Smooth muscle cell of the brain vasculature (primary cell): ENCODE measurements at regions not wholly inside any gene's neighbourhood (a gene's known extent, or its start where the extent isn't known, plus 50 kb on each side); places are given as distances from the start of the nearest gene placed in this dataset.
"Not testable (repeated sequence)": the region's sequence is repeated elsewhere in the genome, so short reads cannot be mapped to it uniquely, and the experiment has no call there.

ENCODE experiments used
- DNase-seq: peaks from one replicate; pipeline ENCODE4 v3.0.0-alpha.2; 2012; ENCODE audit warnings: low read depth, low spot score

- no peak for DNase-seq
Observed at GRCh38 chr9:135291165-135291564, 188.4 kb upstream of the PPP1R26 start.

GRCh38 chr9:135294836-135295235 is 184.7 kb upstream of the PPP1R26 start:
- DNase-seq, result no peak

- no peak for DNase-seq
Observed at GRCh38 chr9:135295551-135296300, 183.9 kb upstream of the PPP1R26 start.

GRCh38 chr9:135296735-135297455 is 182.7 kb upstream of the PPP1R26 start:
- no peak for DNase-seq

GRCh38 chr9:135297456-135298075 is 182.0 kb upstream of the PPP1R26 start:
- no peak for DNase-seq

GRCh38 chr9:135299239-135299590 is 180.4 kb upstream of the PPP1R26 start:
- no peak for DNase-seq

GRCh38 chr9:135299651-135300345 is 179.8 kb upstream of the PPP1R26 start:
- DNase-seq, result no peak

- no peak for DNase-seq
Observed at GRCh38 chr9:135300346-135301141, 179.0 kb upstream of the PPP1R26 start.

- DNase-seq, result no peak
Observed at GRCh38 chr9:135301271-135302263, 178.0 kb upstream of the PPP1R26 start.

- no peak for DNase-seq
Observed at GRCh38 chr9:135302329-135303279, 177.0 kb upstream of the PPP1R26 start.

- no peak for DNase-seq
Observed at GRCh38 chr9:135303280-135303647, 176.3 kb upstream of the PPP1R26 start.

GRCh38 chr9:135303865-135304499 is 175.6 kb upstream of the PPP1R26 start:
- DNase-seq, result no peak

- no peak for DNase-seq
Observed at GRCh38 chr9:135304886-135305285, 174.7 kb upstream of the PPP1R26 start.

GRCh38 chr9:135305546-135306180 is 173.9 kb upstream of the PPP1R26 start:
- DNase-seq, result no peak

- DNase-seq, result no peak
Observed at GRCh38 chr9:135306699-135307098, 172.9 kb upstream of the PPP1R26 start.

GRCh38 chr9:135307300-135307699 is 172.3 kb upstream of the PPP1R26 start:
- no peak for DNase-seq

- DNase-seq, result not testable (repeated sequence)
Observed at GRCh38 chr9:135307919-135308318, 171.7 kb upstream of the PPP1R26 start.
